HCT116 (cell line): ENCODE measurements at regions not wholly inside any gene's neighbourhood (a gene's known extent, or its start where the extent isn't known, plus 50 kb on each side); places are given as distances from the start of the nearest gene placed in this dataset.

Source experiments
- ATAC-seq: fragments of 200-7000 bp; cut with Tn5 transposase; 2 replicates; pipeline ENCODE4 v1.9.1; 2020; ENCODE audit warnings: mild to moderate bottlenecking, moderate library complexity
- BruUV-seq: library from RNA; stranded (reverse); fragments of 400-500 nt; replicated peaks from 2 replicates; lab custom pipeline; 2021; lab: Mats Ljungman, UMichigan
- CTCF ChIA-PET: fragments of 300-600 bp; sonication (Branson Sonifier 250); formaldehyde crosslinking; loops from one replicate; lab custom pipeline; 2021; ENCODE audit warnings: antibody characterized with exemption; lab: Charles Lee
- POLR2A ChIA-PET: fragments of 300-600, 350-600 bp; sonication (Branson Sonifier 250); formaldehyde crosslinking; loops from one replicate; lab custom pipeline; 2021; ENCODE audit warnings: antibody characterized with exemption; lab: Charles Lee
- RAD21 ChIA-PET, 2 experiments: fragments of 300-600 bp; sonication (Branson Sonifier 250); formaldehyde crosslinking; loops; one replicate each; lab custom pipeline; 2023; ENCODE audit warnings: low total read pairs in 2 of 2; ENCODE audit not compliant: uncharacterized antibody in 2 of 2, unreplicated experiment in 2 of 2, low non-redundant PET in 1 of 2; lab: Charles Lee
- DNase-seq: peaks from one replicate; pipeline ENCODE4 v3.0.0-alpha.2; 2010; ENCODE audit warnings: low read depth, low spot score
- H2AFZ ChIP-seq: fragments of 200-600 bp; shearing (Covaris generic), sonication (generic); 2 replicates; pipeline ENCODE4 v1.6.1; 2017; ENCODE audit warnings: low read depth, mixed run types, mixed read lengths, antibody characterized with exemption, low read length; ENCODE audit not compliant: poor library complexity, severe bottlenecking
- H3K27ac ChIP-seq: 2 replicates; pipeline ENCODE4 v1.5.1; 2012; ENCODE audit warnings: low read depth, low read length
- H3K27me3 ChIP-seq: fragments of 200-600 bp; sonication (generic); 2 replicates; pipeline ENCODE4 v1.6.1; 2016; ENCODE audit warnings: mixed run types, low read length, mixed read lengths; ENCODE audit not compliant: insufficient read depth
- H3K36me3 ChIP-seq, 2 experiments: fragments of 200-500 bp in 1 of 2; fragments of 200-600 bp in 1 of 2; sonication (Bioruptor generic) in 1 of 2; sonication (generic) in 1 of 2; 2 replicates each; pipeline versions ENCODE4 v1.5.1 to v1.6.1; 2014 to 2016; ENCODE audit warnings: low read length in 2 of 2, inconsistent platforms in 1 of 2, mixed read lengths in 1 of 2, mixed run types in 1 of 2; ENCODE audit not compliant: insufficient read depth in 2 of 2, control insufficient read depth in 1 of 2
- H3K4me1 ChIP-seq, 2 experiments: fragments of 200-600 bp in 1 of 2; sonication (generic) in 1 of 2; 2 replicates each; pipeline versions ENCODE4 v1.5.1 to v1.6.1; 2012 to 2017; ENCODE audit warnings: low read length in 2 of 2, inconsistent platforms in 1 of 2, mild to moderate bottlenecking in 1 of 2, mixed read lengths in 1 of 2, mixed run types in 1 of 2, moderate library complexity in 1 of 2; ENCODE audit not compliant: insufficient read depth in 2 of 2, control insufficient read depth in 1 of 2
- H3K4me2 ChIP-seq: fragments of 200-600 bp; sonication (generic); 2 replicates; pipeline ENCODE4 v1.6.1; 2017; ENCODE audit warnings: mixed run types, low read length, mixed read lengths
- H3K4me3 ChIP-seq, 2 experiments: fragments of 200-600 bp in 1 of 2; sonication (generic) in 1 of 2; replicated peaks in 1 of 2; 2 replicates each; pipeline ENCODE4 v1.5.1; 2011 to 2016; ENCODE audit warnings: low read length in 2 of 2, control low read depth in 1 of 2, low read depth in 1 of 2, mild to moderate bottlenecking in 1 of 2, mixed read lengths in 1 of 2, mixed run types in 1 of 2
- H3K79me2 ChIP-seq: fragments of 200-600 bp; sonication (generic); 2 replicates; pipeline ENCODE4 v1.6.1; 2017; ENCODE audit warnings: mild to moderate bottlenecking, mixed run types, low read length, moderate library complexity, mixed read lengths; ENCODE audit not compliant: insufficient read depth
- H3K9ac ChIP-seq: fragments of 200-600 bp; sonication (generic); 2 replicates; pipeline ENCODE4 v1.6.1; 2016; ENCODE audit warnings: low read length, mixed read lengths
- H3K9me2 ChIP-seq: fragments of 200-600 bp; sonication (generic), shearing (Covaris generic); 2 replicates; pipeline ENCODE4 v1.6.1; 2017; ENCODE audit warnings: mixed run types, mild to moderate bottlenecking, moderate library complexity; ENCODE audit not compliant: insufficient read depth
- H3K9me3 ChIP-seq, 2 experiments: fragments of 200-500 bp in 1 of 2; fragments of 200-600 bp in 1 of 2; sonication (Bioruptor generic) in 1 of 2; sonication (generic) in 1 of 2; 2 replicates each; pipeline ENCODE4 v1.6.1; 2014 to 2017; ENCODE audit warnings: low read length in 2 of 2, mixed read lengths in 2 of 2, inconsistent platforms in 1 of 2, low read depth in 1 of 2, mild to moderate bottlenecking in 1 of 2, mixed run types in 1 of 2, moderate library complexity in 1 of 2; ENCODE audit not compliant: control insufficient read depth in 1 of 2, insufficient read depth in 1 of 2
- H4K20me1 ChIP-seq: fragments of 200-600 bp; sonication (generic), shearing (Covaris generic); 2 replicates; pipeline ENCODE4 v1.6.1; 2017; ENCODE audit warnings: mixed run types, mild to moderate bottlenecking, moderate library complexity; ENCODE audit not compliant: insufficient read depth
- ATF3 ChIP-seq: IDR thresholded peaks from 2 replicates; pipeline ENCODE4 v1.6.1; 2012
- CBX3 ChIP-seq: IDR thresholded peaks from 2 replicates; pipeline ENCODE4 v1.6.1; 2012; ENCODE audit warnings: low read depth
- CTCF ChIP-seq, 3 experiments: fragments of 200-600 bp in 1 of 3; sonication (generic) in 1 of 3; IDR thresholded peaks in 2 of 3; conservative IDR thresholded peaks in 1 of 3; 2 replicates each; pipeline ENCODE4 v1.5.1; 2012 to 2017; ENCODE audit warnings: low read depth in 2 of 3, low read length in 2 of 3, antibody characterized with exemption in 1 of 3, borderline replicate concordance in 1 of 3, control low read depth in 1 of 3, mild to moderate bottlenecking in 1 of 3, mixed read lengths in 1 of 3, mixed run types in 1 of 3, moderate library complexity in 1 of 3; ENCODE audit not compliant: insufficient read depth in 1 of 3
- EZH2 ChIP-seq: fragments of 200-600 bp; sonication (generic); IDR thresholded peaks from 2 replicates; pipeline ENCODE4 v1.6.1; 2017; ENCODE audit warnings: antibody characterized with exemption, mixed run types
- JUND ChIP-seq: IDR thresholded peaks from 2 replicates; pipeline ENCODE4 v1.6.1; 2012
- POLR2AphosphoS5 ChIP-seq: IDR thresholded peaks from 2 replicates; pipeline ENCODE4 v1.6.1; 2011; ENCODE audit warnings: mild to moderate bottlenecking, low read depth, low read length, moderate library complexity
- SP1 ChIP-seq: IDR thresholded peaks from 2 replicates; pipeline ENCODE4 v1.6.1; 2012; ENCODE audit warnings: low read depth
- SRF ChIP-seq: IDR thresholded peaks from 2 replicates; pipeline ENCODE4 v1.6.1; 2012; ENCODE audit warnings: low read depth
- TCF7L2 ChIP-seq: IDR thresholded peaks from 2 replicates; pipeline ENCODE4 v1.7.0; 2011; ENCODE audit warnings: borderline replicate concordance, inconsistent platforms; ENCODE audit not compliant: insufficient read depth, insufficient read length; ENCODE audit errors: extremely low read depth
- YY1 ChIP-seq: IDR thresholded peaks from 2 replicates; pipeline ENCODE4 v1.6.1; 2011; ENCODE audit warnings: low read length, low read depth, moderate library complexity, mild to moderate bottlenecking; ENCODE audit not compliant: insufficient replicate concordance; ENCODE audit errors: extremely low read depth
- intact Hi-C: fragments of 100-400 bp; cut with micrococcal nuclease; formaldehyde crosslinking; loops from 2 replicates; pipeline ENCODE4 v1.10.0; 2022

- Histone ChIP-seq H3K4me2 (no peak overlapping the region), H3K27me3 (no peaks in the 10 kb centered on the region), H3K27ac (no peak overlapping the region), H4K20me1 (no peaks in the 10 kb centered on the region), H3K36me3 (no peaks in the 10 kb centered on the region), H3K9ac (no peak overlapping the region), H2AFZ (no peak overlapping the region), H3K79me2 (no peaks in the 10 kb centered on the region), H3K9me2 (no peaks in the 10 kb centered on the region), H3K4me1 (no peaks in the 10 kb centered on the region), H3K4me3 (no peak overlapping the region), H3K9me3 (peaks cover 0 to 3% of the 10 kb centered on the region in 2 experiments; a peak in 1 of 4 replicates)
- no peak for TF ChIP-seq CBX3
- no peak for TF ChIP-seq ATF3
- no peak for TF ChIP-seq SP1
- TF ChIP-seq SRF = no peak
- TF ChIP-seq CTCF (IDR thresholded peaks at IDR 0.05 in 2 of 3, conservative IDR thresholded peaks at IDR 0.05 in 1 of 3; ENCODE audit: borderline replicate concordance in 1 of 3, insufficient read depth in 1 of 3, low read depth in 2 of 3, low read length in 2 of 3) = no peak
- TF ChIP-seq JUND = no peak
- TF ChIP-seq POLR2AphosphoS5 = no peak
- TF ChIP-seq TCF7L2 = no peak
- no peak for TF ChIP-seq EZH2
- TF ChIP-seq YY1 = no peak
- CTCF ChIA-PET = no interaction called here
- DNase-seq (no peak), ATAC-seq (no peak)
- intact Hi-C loops = no loop called here
- RAD21 ChIA-PET = no interaction called here
- no TSS peak for BruUV-seq
- POLR2A ChIA-PET = no interaction called here
Measured at GRCh38 chr3:26536955-26537354, 85.6 kb upstream of the LRRC3B start.
